ENCODE measurements at regions not wholly inside any gene's neighbourhood (a gene's known extent, or its start where the extent isn't known, plus 50 kb on each side); places are given as distances from the start of the nearest gene placed in this dataset.

DNA sequence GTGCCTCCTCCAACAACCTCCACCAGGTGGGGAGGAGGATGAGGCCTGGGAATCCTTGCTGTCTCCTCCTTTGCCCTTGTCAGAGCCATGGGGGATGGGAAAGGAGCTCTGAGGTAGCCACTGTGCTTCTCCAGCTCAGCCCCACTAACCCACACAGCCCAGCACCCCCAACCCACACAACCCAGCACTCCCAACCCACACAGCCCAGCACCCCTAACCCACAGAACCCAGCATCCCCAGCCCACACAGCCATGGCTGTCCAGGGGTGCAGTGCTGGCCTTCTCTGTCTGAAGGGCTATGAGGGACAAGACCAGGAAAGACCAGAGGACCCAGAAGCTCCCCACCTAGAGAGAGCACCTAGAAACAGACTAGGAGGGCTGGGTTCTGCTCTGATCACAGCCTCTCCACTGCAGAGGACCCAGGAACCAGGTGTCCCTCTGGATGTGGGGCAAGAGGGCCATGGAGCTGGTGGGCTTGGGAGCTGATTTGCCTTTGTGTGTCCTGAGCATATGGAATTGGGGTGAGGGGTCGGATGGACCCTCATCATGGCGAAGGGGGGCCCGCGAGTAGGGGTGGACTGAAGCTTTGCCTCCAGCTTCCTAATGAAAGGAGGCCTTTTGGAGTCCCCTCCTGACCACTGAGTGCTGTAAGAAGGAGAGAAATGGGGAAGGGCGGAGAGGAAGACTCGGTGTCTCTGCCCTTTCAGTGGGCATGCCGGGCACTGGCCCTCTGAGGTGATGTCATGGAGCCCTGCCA, 117.6 kb upstream of the THY1 start:
- Mint-ChIP-seq H3K27ac (no peak overlapping the region), H3K4me1 (no peaks in the 10 kb centered on the region), H3K4me3 (no peak overlapping the region), H3K36me3 (no peaks in the 10 kb centered on the region), H3K9me3 (no peaks in the 10 kb centered on the region), H3K27me3 (peaks cover 3 to 29% of the 10 kb centered on the region in 2 donors)
- no peak for DNase-seq
- no peaks in the 10 kb centered on the region for H3K9me3 ChIP-seq (ENCODE audit: control insufficient read depth in 1 of 2, low read length in 2 of 2)
- POLR2A ChIA-PET (ENCODE audit: partially characterized antibody): no interaction called here
- peaks cover 6% of the 10 kb centered on the region for H3K27me3 ChIP-seq (ENCODE audit: insufficient read depth, low read length)
- intact Hi-C loops (cut with micrococcal nuclease): no loop called here
- no peaks in the 10 kb centered on the region for H3K4me1 ChIP-seq (ENCODE audit: insufficient read depth, low read length)
- no peaks in the 10 kb centered on the region for H3K36me3 ChIP-seq (ENCODE audit: insufficient read depth, low read length)
- CTCF ChIA-PET (ENCODE audit: partially characterized antibody): no interaction called here
- H3K27ac ChIP-seq (ENCODE audit: low read depth, low read length): no peak overlapping the region
- H3K4me3 ChIP-seq (ENCODE audit: low read length in 2 of 2): no peak overlapping the region

DNA sequence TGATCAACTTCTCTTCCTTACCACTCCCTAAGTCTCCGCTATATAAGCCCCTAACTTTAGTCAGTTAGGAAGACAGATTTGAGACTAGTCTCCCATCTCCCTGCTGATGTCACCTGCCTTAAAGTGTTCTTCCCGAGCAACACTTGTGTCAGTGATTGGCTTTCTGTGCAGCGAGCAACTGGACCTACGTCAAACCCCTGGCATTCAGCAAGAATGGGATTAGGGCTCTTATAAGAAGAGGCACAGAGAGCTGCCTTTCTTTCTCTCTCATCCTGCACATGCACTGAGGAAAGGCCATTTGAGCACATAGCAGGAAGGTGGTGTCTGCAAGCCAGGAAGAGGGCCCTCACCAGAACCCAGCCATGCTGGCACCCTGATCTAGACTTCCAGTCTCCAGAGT, 116.6 kb upstream of the THY1 start:
- Histone ChIP-seq H3K27ac (ENCODE audit: low read depth, low read length) (no peak overlapping the region), H3K36me3 (ENCODE audit: insufficient read depth, low read length) (no peaks in the 10 kb centered on the region), H3K4me1 (ENCODE audit: insufficient read depth, low read length) (no peaks in the 10 kb centered on the region), H3K4me3 (ENCODE audit: low read length in 2 of 2) (no peak overlapping the region), H3K27me3 (ENCODE audit: insufficient read depth, low read length) (peaks cover 6% of the 10 kb centered on the region), H3K9me3 (ENCODE audit: control insufficient read depth in 1 of 2, low read length in 2 of 2) (no peaks in the 10 kb centered on the region)
- H3K9me3 Mint-ChIP-seq: no peaks in the 10 kb centered on the region
- H3K27me3 Mint-ChIP-seq: peaks cover 3 to 29% of the 10 kb centered on the region in 2 donors
- H3K4me1 Mint-ChIP-seq: no peaks in the 10 kb centered on the region
- no peak for DNase-seq
- H3K36me3 Mint-ChIP-seq: no peaks in the 10 kb centered on the region
- no peak overlapping the region for H3K4me3 Mint-ChIP-seq
- intact Hi-C loops (cut with micrococcal nuclease): no loop called here
- no peak overlapping the region for H3K27ac Mint-ChIP-seq
- CTCF ChIA-PET (ENCODE audit: partially characterized antibody): interaction anchor here (1.5 to 2.5 kb wide), 2 partner anchors 11 kb away, joined by 3 to 10 read pairs; no protein-coding TSS in a partner anchor
- POLR2A ChIA-PET (ENCODE audit: partially characterized antibody): no interaction called here

DNA sequence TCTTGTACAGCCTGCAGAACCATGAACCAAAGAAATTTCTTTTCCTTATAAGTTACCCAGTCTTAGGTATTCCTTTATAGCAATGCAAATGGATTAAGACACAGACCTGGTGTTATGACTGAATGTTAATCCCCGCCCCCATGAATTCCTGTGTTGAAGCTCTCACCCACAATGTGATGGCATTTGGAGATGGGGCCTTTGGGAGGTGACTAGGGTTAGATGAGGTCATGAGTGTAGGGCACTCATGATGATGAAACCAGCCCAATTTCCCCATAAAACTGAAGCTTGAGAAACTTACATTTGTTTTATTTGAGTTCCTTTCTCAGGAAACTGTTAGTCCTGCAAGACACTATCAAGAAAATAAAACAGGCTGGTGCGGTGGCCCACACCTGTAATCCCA, 115.8 kb upstream of the THY1 start:
- intact Hi-C loops (cut with micrococcal nuclease): no loop called here

DNA sequence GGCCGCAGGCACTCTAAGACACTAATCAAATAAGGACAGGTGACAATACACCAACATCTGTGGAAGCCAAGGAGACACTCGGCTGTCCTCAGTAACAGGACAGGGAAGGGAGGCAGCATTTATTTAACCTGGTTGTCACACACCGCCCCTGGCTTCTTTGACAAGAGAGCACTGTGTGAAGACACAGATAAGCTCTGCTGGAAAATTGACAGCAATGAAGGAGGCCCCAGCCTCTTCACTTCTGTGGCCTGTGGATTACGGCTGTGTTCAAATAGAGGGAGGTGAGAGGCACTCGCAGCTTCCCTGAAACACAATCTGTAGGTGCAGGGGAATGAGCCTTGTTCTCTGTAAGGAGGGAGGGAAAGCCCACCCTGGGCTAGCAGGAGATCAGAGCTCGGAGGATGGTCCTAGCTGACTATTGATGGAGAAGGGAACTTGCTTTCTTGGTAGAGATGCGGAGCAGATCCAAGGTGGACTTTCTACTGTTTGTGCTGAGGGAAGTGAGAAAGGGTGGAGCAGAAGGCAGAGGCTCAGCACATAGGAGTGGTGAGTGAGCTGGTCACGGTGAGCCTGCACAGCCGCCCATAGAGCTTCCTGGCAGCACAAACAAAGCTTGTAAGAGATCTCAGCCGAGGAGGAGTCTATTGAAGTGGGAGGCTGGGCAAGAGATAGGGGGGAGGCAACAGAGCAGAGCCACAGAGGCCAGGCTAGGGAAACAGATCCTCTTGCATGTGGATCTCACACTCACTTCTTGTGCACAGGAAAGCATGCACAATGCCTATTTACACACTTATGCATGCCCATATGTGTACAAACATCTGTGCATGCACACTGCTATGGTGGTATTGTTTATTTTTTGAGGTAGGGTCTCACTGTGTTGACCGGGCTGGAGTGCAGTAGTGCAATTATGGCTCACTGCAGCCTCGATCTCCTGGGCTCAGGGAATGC, 114.6 kb upstream of the THY1 start:
- Histone ChIP-seq H3K4me3 (ENCODE audit: low read length in 2 of 2) (no peak overlapping the region), H3K27ac (ENCODE audit: low read depth, low read length) (no peak overlapping the region), H3K27me3 (ENCODE audit: insufficient read depth, low read length) (no peaks in the 10 kb centered on the region), H3K36me3 (ENCODE audit: insufficient read depth, low read length) (no peaks in the 10 kb centered on the region), H3K4me1 (ENCODE audit: insufficient read depth, low read length) (no peaks in the 10 kb centered on the region), H3K9me3 (ENCODE audit: control insufficient read depth in 1 of 2, low read length in 2 of 2) (no peaks in the 10 kb centered on the region)
- Mint-ChIP-seq H3K4me3 (no peak overlapping the region), H3K27ac (no peak overlapping the region), H3K27me3 (peaks cover 2 to 34% of the 10 kb centered on the region in 2 donors), H3K4me1 (peaks cover 0 to 2% (median 0%) of the 10 kb centered on the region in 4 donors), H3K36me3 (no peaks in the 10 kb centered on the region), H3K9me3 (no peaks in the 10 kb centered on the region)
- DNase-seq: no peak
- ChIA-PET CTCF (ENCODE audit: partially characterized antibody) (interaction anchor here (2.5 kb wide), 1 partner anchor 9 kb away, joined by 10 read pairs; no protein-coding TSS in a partner anchor), POLR2A (ENCODE audit: partially characterized antibody) (no interaction called here)
- intact Hi-C loops (cut with micrococcal nuclease): no loop called here

More for the DNA sequence above, 115.8 kb upstream of the THY1 start:
- Histone ChIP-seq H3K27ac (ENCODE audit: low read depth, low read length) (no peak overlapping the region), H3K9me3 (ENCODE audit: control insufficient read depth in 1 of 2, low read length in 2 of 2) (no peaks in the 10 kb centered on the region), H3K27me3 (ENCODE audit: insufficient read depth, low read length) (peaks cover 6% of the 10 kb centered on the region), H3K36me3 (ENCODE audit: insufficient read depth, low read length) (no peaks in the 10 kb centered on the region), H3K4me1 (ENCODE audit: insufficient read depth, low read length) (no peaks in the 10 kb centered on the region), H3K4me3 (ENCODE audit: low read length in 2 of 2) (no peak overlapping the region)
- Mint-ChIP-seq H3K27ac (peak overlapping the region in 1 of 7 donors; percentile 33), H3K4me1 (peaks cover 0 to 2% (median 0%) of the 10 kb centered on the region in 4 donors), H3K27me3 (peaks cover 2 to 29% of the 10 kb centered on the region in 2 donors), H3K36me3 (no peaks in the 10 kb centered on the region), H3K4me3 (no peak overlapping the region), H3K9me3 (no peaks in the 10 kb centered on the region)
- DNase-seq: no peak
- ChIA-PET POLR2A (ENCODE audit: partially characterized antibody) (no interaction called here), CTCF (ENCODE audit: partially characterized antibody) (interaction anchor here (1.5 to 2.5 kb wide), 2 partner anchors 10 to 12 kb away, joined by 3 to 10 read pairs; no protein-coding TSS in a partner anchor)

DNA sequence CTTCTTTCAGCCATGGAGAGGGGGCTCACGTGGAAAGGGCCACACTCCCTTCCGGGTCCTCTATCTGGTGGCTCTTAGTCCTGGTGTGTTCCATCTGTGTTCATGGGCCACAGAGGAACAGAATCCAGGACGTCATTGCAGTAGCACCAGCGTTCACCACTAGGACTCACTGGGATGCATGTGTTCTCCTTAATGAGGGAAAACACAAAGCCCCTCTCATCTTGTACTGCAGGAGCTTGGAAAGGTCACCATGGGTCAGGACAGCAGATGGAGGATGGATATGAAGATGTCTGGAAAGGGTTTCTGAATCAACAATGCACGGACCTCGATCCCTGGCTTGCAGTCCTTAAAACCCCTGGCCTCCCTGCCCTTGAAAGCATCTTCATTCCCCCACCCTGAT, 113.8 kb upstream of the THY1 start:
- no peak overlapping the region for H3K27ac Mint-ChIP-seq
- Histone ChIP-seq H3K4me3 (ENCODE audit: low read length in 2 of 2) (no peak overlapping the region), H3K4me1 (ENCODE audit: insufficient read depth, low read length) (no peaks in the 10 kb centered on the region), H3K27me3 (ENCODE audit: insufficient read depth, low read length) (no peaks in the 10 kb centered on the region), H3K36me3 (ENCODE audit: insufficient read depth, low read length) (no peaks in the 10 kb centered on the region), H3K9me3 (ENCODE audit: control insufficient read depth in 1 of 2, low read length in 2 of 2) (no peaks in the 10 kb centered on the region), H3K27ac (ENCODE audit: low read depth, low read length) (no peak overlapping the region)
- H3K36me3 Mint-ChIP-seq: no peaks in the 10 kb centered on the region
- intact Hi-C loops (cut with micrococcal nuclease): no loop called here
- peaks cover 0 to 2% (median 0%) of the 10 kb centered on the region in 4 donors for H3K4me1 Mint-ChIP-seq
- DNase-seq: no peak
- no peak overlapping the region for H3K4me3 Mint-ChIP-seq
- CTCF ChIA-PET (ENCODE audit: partially characterized antibody): no interaction called here
- POLR2A ChIA-PET (ENCODE audit: partially characterized antibody): no interaction called here
- peaks cover 2 to 33% of the 10 kb centered on the region in 2 donors for H3K27me3 Mint-ChIP-seq
- H3K9me3 Mint-ChIP-seq: no peaks in the 10 kb centered on the region

DNA sequence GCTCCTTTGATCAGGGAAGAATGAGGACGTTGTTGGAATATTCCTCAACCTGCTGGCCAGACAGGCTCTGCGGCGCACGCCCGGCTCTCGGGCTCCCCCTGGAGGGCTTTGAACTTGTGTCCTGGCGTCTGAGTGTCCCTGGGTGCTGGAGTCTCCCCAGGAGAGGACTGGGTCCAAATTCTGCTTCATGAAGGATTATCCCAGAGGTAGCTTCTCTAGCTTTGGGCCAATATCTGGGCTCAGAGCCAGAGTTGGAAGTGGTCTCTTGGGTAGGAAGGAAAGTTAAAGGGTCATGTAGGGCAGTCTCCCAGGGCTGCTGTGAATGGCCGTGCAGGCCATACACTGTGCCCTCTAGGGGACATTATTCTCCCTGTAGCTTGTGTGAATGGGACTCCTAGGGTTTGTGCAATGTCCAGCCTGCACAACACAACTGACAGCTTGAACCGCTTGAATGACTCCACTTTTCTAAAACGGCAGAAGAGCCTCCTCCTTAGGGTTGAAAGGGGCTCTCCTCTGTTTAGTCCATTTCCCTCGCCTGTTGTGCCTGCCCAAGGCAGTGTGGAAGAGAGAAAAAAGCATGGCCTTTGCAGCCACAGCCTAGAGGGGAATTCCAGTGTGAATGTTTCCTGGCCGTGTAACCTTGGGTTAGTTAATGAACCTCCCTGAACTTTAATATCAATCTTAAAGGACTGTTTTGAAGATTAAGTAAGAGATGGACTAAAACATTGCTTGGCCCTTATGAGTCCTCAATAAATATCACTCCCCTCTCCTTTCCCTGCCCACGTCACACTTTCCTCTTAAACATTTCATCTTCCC, 111.2 kb upstream of the THY1 start:
- peaks cover 0 to 21% of the 10 kb centered on the region in 2 donors for H3K27me3 Mint-ChIP-seq
- peak in 3 of 5 donors; percentile 14 to 30 (median 16) for DNase-seq
- H3K9me3 Mint-ChIP-seq: no peaks in the 10 kb centered on the region
- no peak overlapping the region for H3K4me3 ChIP-seq (ENCODE audit: low read length in 2 of 2)
- no peak overlapping the region for H3K27ac Mint-ChIP-seq
- H3K27ac ChIP-seq (ENCODE audit: low read depth, low read length): no peak overlapping the region
- CTCF ChIA-PET (ENCODE audit: partially characterized antibody): interaction anchor here (0.9 to 2.9 kb wide), 7 partner anchors 9 to 29 kb away, joined by 3 to 13 read pairs (median 3); no protein-coding TSS in a partner anchor
- peaks cover 0 to 2% (median 0%) of the 10 kb centered on the region in 4 donors for H3K4me1 Mint-ChIP-seq
- H3K36me3 ChIP-seq (ENCODE audit: insufficient read depth, low read length): no peaks in the 10 kb centered on the region
- no peak overlapping the region for H3K4me3 Mint-ChIP-seq
- intact Hi-C loops (cut with micrococcal nuclease): loop anchor here (1.0 kb wide), 1 partner anchor 178 kb away; no protein-coding TSS in a partner anchor
- H3K4me1 ChIP-seq (ENCODE audit: insufficient read depth, low read length): no peaks in the 10 kb centered on the region
- H3K27me3 ChIP-seq (ENCODE audit: insufficient read depth, low read length): no peaks in the 10 kb centered on the region
- POLR2A ChIA-PET (ENCODE audit: partially characterized antibody): no interaction called here
- no peaks in the 10 kb centered on the region for H3K9me3 ChIP-seq (ENCODE audit: control insufficient read depth in 1 of 2, low read length in 2 of 2)
- no peaks in the 10 kb centered on the region for H3K36me3 Mint-ChIP-seq

Measured in CD4-positive, alpha-beta memory T cell (primary cell).